A549 (cell line): ENCODE measurements at regions not wholly inside any gene's neighbourhood (a gene's known extent, or its start where the extent isn't known, plus 50 kb on each side); places are given as distances from the start of the nearest gene placed in this dataset.
"Not testable (repeated sequence)": the region's sequence is repeated elsewhere in the genome, so short reads cannot be mapped to it uniquely, and the experiment has no call there.

Source experiments
- ATAC-seq, 2 experiments: fragments of 200-7000 bp in 1 of 2; fragments of >200 bp in 1 of 2; cut with Nextera tagmentation in 1 of 2; cut with Tn5 transposase in 1 of 2; 3 replicates each; pipeline versions ENCODE4 v1.8.0 to v1.9.1; 2018 to 2020; ENCODE audit warnings: mild to moderate bottlenecking in 1 of 2, moderate library complexity in 1 of 2
- CTCF ChIA-PET: fragments of 300-600 bp; sonication (Branson Sonifier 250); formaldehyde crosslinking; extraction: SDS; loops from one replicate; lab custom pipeline; 2021; ENCODE audit warnings: antibody characterized with exemption, inconsistent platforms; lab: Yijun Ruan, JAX
- POLR2A ChIA-PET: fragments of 350-600 bp; formaldehyde crosslinking; extraction: SDS; loops from one replicate; lab custom pipeline; 2021; ENCODE audit warnings: antibody characterized with exemption, inconsistent platforms; lab: Yijun Ruan, JAX
- DNase-seq, 2 experiments: peaks; one replicate each; pipeline versions ENCODE4 v3.0.0 to v3.0.0-alpha.2; 2011 to 2016; ENCODE audit warnings: low read depth in 1 of 2, low spot score in 1 of 2
- FAIRE-seq: peaks from 2 replicates; lab custom pipeline; 2011; peaks lifted over from hg19 to GRCh38; lab: Jason Lieb, UNC
- H3K27ac ChIP-seq, 2 experiments: fragments of >200 bp; sonication (Bioruptor Twin); formaldehyde crosslinking; 3 replicates each; pipeline ENCODE4 v1.5.1; 2016 to 2017
- H3K4me1 ChIP-seq: fragments of >200 bp; sonication (Bioruptor Twin); formaldehyde crosslinking; 3 replicates; pipeline ENCODE4 v1.6.1; 2016
- H3K4me2 ChIP-seq: fragments of >200 bp; sonication (Bioruptor Twin); formaldehyde crosslinking; 3 replicates; pipeline ENCODE4 v1.6.1; 2016
- H3K4me3 ChIP-seq: fragments of >200 bp; sonication (Bioruptor Twin); formaldehyde crosslinking; 3 replicates; pipeline ENCODE4 v1.5.1; 2016
- H3K9me3 ChIP-seq: fragments of >200 bp; sonication (Bioruptor Twin); formaldehyde crosslinking; 3 replicates; pipeline ENCODE4 v1.6.1; 2016
- BHLHE40 ChIP-seq: IDR thresholded peaks from 2 replicates; pipeline ENCODE4 v1.6.1; 2012; ENCODE audit warnings: low read depth, low read length, inconsistent platforms
- CBX8 ChIP-seq: fragments of 200-600 bp; sonication (generic); IDR thresholded peaks from 2 replicates; pipeline ENCODE4 v1.6.1; 2016
- EP300 ChIP-seq, 2 experiments: fragments of >200 bp; sonication (Bioruptor Twin); formaldehyde crosslinking; IDR thresholded peaks; 2 replicates in 1 of 2; 3 replicates in 1 of 2; pipeline ENCODE4 v1.6.1; 2016 to 2017
- ESRRA ChIP-seq: fragments of 150-350 bp; IDR thresholded peaks from 2 replicates; pipeline ENCODE4 v1.6.1; 2014; ENCODE audit warnings: mild to moderate bottlenecking, low read length, borderline replicate concordance
- FOSB ChIP-seq: fragments of 250-450 bp; sonication (Bioruptor Pico); IDR thresholded peaks from 2 replicates; pipeline ENCODE4 v1.5.0; 2020; ENCODE audit warnings: mild to moderate bottlenecking, moderate library complexity
- GATA3 ChIP-seq: IDR thresholded peaks from 2 replicates; pipeline ENCODE4 v1.6.1; 2012; ENCODE audit warnings: borderline replicate concordance
- JUN ChIP-seq, 2 experiments: fragments of >200 bp; sonication (Bioruptor Twin); formaldehyde crosslinking; IDR thresholded peaks; 2 replicates in 1 of 2; 3 replicates in 1 of 2; pipeline ENCODE4 v1.6.1; 2016 to 2017
- JUNB ChIP-seq: fragments of >200 bp; sonication (Bioruptor Twin); formaldehyde crosslinking; IDR thresholded peaks from 2 replicates; pipeline ENCODE4 v1.6.1; 2016
- KDM1A ChIP-seq: fragments of 200-600 bp; sonication (generic); IDR thresholded peaks from 2 replicates; pipeline ENCODE4 v1.6.1; 2016; ENCODE audit warnings: low read depth, mild to moderate bottlenecking
- KDM5A ChIP-seq: fragments of 200-600 bp; sonication (generic); IDR thresholded peaks from 2 replicates; pipeline ENCODE4 v1.6.1; 2016; ENCODE audit warnings: antibody characterized with exemption, mild to moderate bottlenecking
- MAX ChIP-seq: IDR thresholded peaks from 2 replicates; pipeline ENCODE4 v1.6.1; 2012
- NPAS2 ChIP-seq: fragments of 250-450 bp; sonication (Bioruptor Pico); IDR thresholded peaks from 2 replicates; pipeline ENCODE4 v1.8.0; 2022; ENCODE audit warnings: mild to moderate bottlenecking, moderate library complexity, borderline replicate concordance
- POLR2A ChIP-seq: IDR thresholded peaks from 2 replicates; pipeline ENCODE4 v1.6.1; 2012; ENCODE audit warnings: mild to moderate bottlenecking, low read length
- POLR2AphosphoS2 ChIP-seq: conservative IDR thresholded peaks from 2 replicates; pipeline ENCODE4 v1.6.1; 2012; ENCODE audit warnings: low read length, improper control_type of control experiment, inconsistent platforms
- RCOR1 ChIP-seq: fragments of 150-350 bp; IDR thresholded peaks from 2 replicates; pipeline ENCODE4 v1.6.1; 2014; ENCODE audit warnings: antibody characterized with exemption, low read length, low read depth
- REST ChIP-seq: fragments of 200-600 bp; sonication (generic); IDR thresholded peaks from 2 replicates; pipeline ENCODE4 v1.6.1; 2016; ENCODE audit warnings: antibody characterized with exemption, mild to moderate bottlenecking, moderate library complexity
- TFCP2L1 ChIP-seq: fragments of 250-450 bp; sonication (Bioruptor Pico); IDR thresholded peaks from 2 replicates; pipeline ENCODE4 v1.5.0; 2021; ENCODE audit warnings: mild to moderate bottlenecking
- TP53 ChIP-seq: fragments of 250-450 bp; sonication (Bioruptor Pico); IDR thresholded peaks from 2 replicates; pipeline ENCODE4 v1.5.0; 2021; ENCODE audit warnings: mild to moderate bottlenecking, moderate library complexity
- ZC3H11A ChIP-seq: fragments of 450-650 bp; IDR thresholded peaks from 2 replicates; pipeline ENCODE4 v1.6.1; 2014; ENCODE audit warnings: antibody characterized with exemption, mild to moderate bottlenecking
- WGBS: methylation state at CpG from one replicate; pipeline ENCODE4 v1.1.6; 2017; ENCODE audit errors: missing lambda C conversion rate; 5-methylcytosine and 5-hydroxymethylcytosine counted together
- TF ChIP-seq, protein P1 (sequence below): fragments of 250-450 bp; sonication (Bioruptor Pico); IDR thresholded peaks from 2 replicates; pipeline ENCODE4 v1.5.0; 2021; ENCODE audit warnings: mild to moderate bottlenecking, moderate library complexity, borderline replicate concordance
- TF ChIP-seq, protein P2 (sequence below): IDR thresholded peaks from 2 replicates; pipeline ENCODE4 v1.6.1; 2012
- TF ChIP-seq, protein P3 (sequence below): fragments of 250-450 bp; sonication (Bioruptor Pico); IDR thresholded peaks from 2 replicates; pipeline ENCODE4 v1.5.0; 2020; ENCODE audit warnings: low read depth, mild to moderate bottlenecking, moderate library complexity

GRCh38 chr6:6826961-6827360, 238.4 kb downstream of the LY86 start:
- no peak for FAIRE-seq
- 88% methylated on average over 6 of the region's 10 CpGs for WGBS
- H3K27ac ChIP-seq: no peak overlapping the region

GRCh38 chr6:6829872-6830685, 241.6 kb downstream of the LY86 start:
- Histone ChIP-seq H3K9me3 (no peaks in the 10 kb centered on the region), H3K4me2 (no peak overlapping the region), H3K4me3 (no peak overlapping the region), H3K27ac (no peak overlapping the region), H3K4me1 (no peaks in the 10 kb centered on the region)
- FAIRE-seq (no peak), DNase-seq (no peak), ATAC-seq (no peak)
- ChIA-PET CTCF (no interaction called here), POLR2A (no interaction called here)
- TF ChIP-seq JUN (IDR thresholded peaks at IDR 0.05) (no peak), TFCP2L1 (no peak), MAX (no peak), ZC3H11A (no peak), FOSB (CRISPR knock-in tag) (no peak), RCOR1 (no peak), CBX8 (no peak), BHLHE40 (no peak)
- TF ChIP-seq, protein P1, sequence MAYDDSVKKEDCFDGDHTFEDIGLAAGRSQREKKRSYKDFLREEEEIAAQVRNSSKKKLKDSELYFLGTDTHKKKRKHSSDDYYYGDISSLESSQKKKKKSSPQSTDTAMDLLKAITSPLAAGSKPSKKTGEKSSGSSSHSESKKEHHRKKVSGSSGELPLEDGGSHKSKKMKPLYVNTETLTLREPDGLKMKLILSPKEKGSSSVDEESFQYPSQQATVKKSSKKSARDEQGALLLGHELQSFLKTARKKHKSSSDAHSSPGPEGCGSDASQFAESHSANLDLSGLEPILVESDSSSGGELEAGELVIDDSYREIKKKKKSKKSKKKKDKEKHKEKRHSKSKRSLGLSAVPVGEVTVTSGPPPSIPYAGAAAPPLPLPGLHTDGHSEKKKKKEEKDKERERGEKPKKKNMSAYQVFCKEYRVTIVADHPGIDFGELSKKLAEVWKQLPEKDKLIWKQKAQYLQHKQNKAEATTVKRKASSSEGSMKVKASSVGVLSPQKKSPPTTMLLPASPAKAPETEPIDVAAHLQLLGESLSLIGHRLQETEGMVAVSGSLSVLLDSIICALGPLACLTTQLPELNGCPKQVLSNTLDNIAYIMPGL (CRISPR knock-in tag): no peak
- 25% methylated on average over 6 of the region's 6 CpGs for WGBS

More at GRCh38 chr6:6826961-6827360, 238.4 kb downstream of the LY86 start:
- DNase-seq (no peak), ATAC-seq (no peak)
- H3K4me3 ChIP-seq: no peak overlapping the region
- H3K4me1 ChIP-seq: no peaks in the 10 kb centered on the region
- no peaks in the 10 kb centered on the region for H3K9me3 ChIP-seq
- POLR2A ChIA-PET: no interaction called here
- CTCF ChIA-PET: no interaction called here
- TF ChIP-seq TP53 (CRISPR knock-in tag) (no peak), BHLHE40 (no peak), JUN (IDR thresholded peaks at IDR 0.05) (no peak), POLR2AphosphoS2 (no peak), JUNB (no peak), POLR2A (no peak), REST (no peak), NPAS2 (CRISPR knock-in tag) (no peak), EP300 (IDR thresholded peaks at IDR 0.05) (no peak), GATA3 (no peak), MAX (no peak), ESRRA (no peak), KDM5A (no peak), FOSB (CRISPR knock-in tag) (no peak), KDM1A (no peak)
- TF ChIP-seq, protein P2, sequence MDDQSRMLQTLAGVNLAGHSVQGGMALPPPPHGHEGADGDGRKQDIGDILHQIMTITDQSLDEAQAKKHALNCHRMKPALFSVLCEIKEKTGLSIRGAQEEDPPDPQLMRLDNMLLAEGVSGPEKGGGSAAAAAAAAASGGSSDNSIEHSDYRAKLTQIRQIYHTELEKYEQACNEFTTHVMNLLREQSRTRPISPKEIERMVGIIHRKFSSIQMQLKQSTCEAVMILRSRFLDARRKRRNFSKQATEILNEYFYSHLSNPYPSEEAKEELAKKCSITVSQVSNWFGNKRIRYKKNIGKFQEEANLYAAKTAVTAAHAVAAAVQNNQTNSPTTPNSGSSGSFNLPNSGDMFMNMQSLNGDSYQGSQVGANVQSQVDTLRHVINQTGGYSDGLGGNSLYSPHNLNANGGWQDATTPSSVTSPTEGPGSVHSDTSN: no peak
- TF ChIP-seq, protein P3, sequence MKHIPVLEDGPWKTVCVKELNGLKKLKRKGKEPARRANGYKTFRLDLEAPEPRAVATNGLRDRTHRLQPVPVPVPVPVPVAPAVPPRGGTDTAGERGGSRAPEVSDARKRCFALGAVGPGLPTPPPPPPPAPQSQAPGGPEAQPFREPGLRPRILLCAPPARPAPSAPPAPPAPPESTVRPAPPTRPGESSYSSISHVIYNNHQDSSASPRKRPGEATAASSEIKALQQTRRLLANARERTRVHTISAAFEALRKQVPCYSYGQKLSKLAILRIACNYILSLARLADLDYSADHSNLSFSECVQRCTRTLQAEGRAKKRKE: no peak
- H3K4me2 ChIP-seq: no peak overlapping the region

- H3K9me3 ChIP-seq, H3K27ac ChIP-seq, H3K4me3 ChIP-seq, H3K4me2 ChIP-seq, ATAC-seq, CTCF ChIA-PET, DNase-seq, FAIRE-seq, H3K4me1 ChIP-seq, POLR2A ChIA-PET: not testable (repeated sequence)
Measured at GRCh38 chr6:6830686-6831063, 242.2 kb downstream of the LY86 start.
